ENCODE measurements at regions not wholly inside any gene's neighbourhood (a gene's known extent, or its start where the extent isn't known, plus 50 kb on each side); places are given as distances from the start of the nearest gene placed in this dataset.
A peak's percentile ranks its signal among the peaks of the same experiment; 100 is the strongest.
"Not testable (repeated sequence)": the region's sequence is repeated elsewhere in the genome, so short reads cannot be mapped to it uniquely, and the experiment has no call there.

- DNase-seq (ENCODE audit: low spot score) = no peak
Observed at GRCh38 chr17:63178530-63178929, 212.5 kb downstream of the TANC2 start.

GRCh38 chr17:63181856-63182255 lies 215.8 kb downstream of the TANC2 start:
- DNase-seq (ENCODE audit: low spot score) = no peak

GRCh38 chr17:63185420-63185819 lies 219.4 kb downstream of the TANC2 start:
- no peak for DNase-seq (ENCODE audit: low spot score)

- peak; percentile 66 for DNase-seq (ENCODE audit: low spot score)
Observed at GRCh38 chr17:63189082-63189481, 223.0 kb downstream of the TANC2 start.

- no peak for DNase-seq (ENCODE audit: low spot score)
Observed at GRCh38 chr17:63189930-63190329, 223.9 kb downstream of the TANC2 start.

GRCh38 chr17:63190821-63191370 lies 224.9 kb downstream of the TANC2 start:
- no peak for DNase-seq (ENCODE audit: low spot score)

- DNase-seq (ENCODE audit: low spot score) = no peak
Observed at GRCh38 chr17:63191610-63192009, 225.6 kb downstream of the TANC2 start.

GRCh38 chr17:63193827-63194226 lies 227.8 kb downstream of the TANC2 start:
- DNase-seq (ENCODE audit: low spot score) = no peak

- DNase-seq (ENCODE audit: low spot score) = no peak
Observed at GRCh38 chr17:63196772-63197335, 230.8 kb downstream of the TANC2 start.

GRCh38 chr17:63203652-63204051 lies 237.6 kb downstream of the TANC2 start:
- DNase-seq (ENCODE audit: low spot score) = no peak

- no peak for DNase-seq (ENCODE audit: low spot score)
Observed at GRCh38 chr17:63221939-63222338, 224.2 kb downstream of the CYB561 start.

GRCh38 chr17:63222655-63223054 lies 223.5 kb downstream of the CYB561 start:
- DNase-seq (ENCODE audit: low spot score) = peak; percentile 30

GRCh38 chr17:63223212-63223911 lies 222.7 kb downstream of the CYB561 start:
- DNase-seq (ENCODE audit: low spot score) = no peak

- no peak for DNase-seq (ENCODE audit: low spot score)
Observed at GRCh38 chr17:63224644-63225043, 221.5 kb downstream of the CYB561 start.

- not testable (repeated sequence) for DNase-seq (ENCODE audit: low spot score)
Observed at GRCh38 chr17:63226720-63227119, 219.4 kb downstream of the CYB561 start.

GRCh38 chr17:63231015-63231620 lies 215.0 kb downstream of the CYB561 start:
- not testable (repeated sequence) for DNase-seq (ENCODE audit: low spot score)

- DNase-seq (ENCODE audit: low spot score) = no peak
Observed at GRCh38 chr17:63232565-63233310, 213.4 kb downstream of the CYB561 start.

GRCh38 chr17:63240106-63240505 lies 206.0 kb downstream of the CYB561 start:
- DNase-seq (ENCODE audit: low spot score) = no peak

GRCh38 chr17:63246344-63246743 lies 199.8 kb downstream of the CYB561 start:
- DNase-seq (ENCODE audit: low spot score) = no peak

GRCh38 chr17:63247706-63248105 lies 198.4 kb downstream of the CYB561 start:
- DNase-seq (ENCODE audit: low spot score) = no peak

- no peak for DNase-seq (ENCODE audit: low spot score)
Observed at GRCh38 chr17:63249256-63250004, 196.7 kb downstream of the CYB561 start.

GRCh38 chr17:63250830-63251229 lies 195.3 kb downstream of the CYB561 start:
- no peak for DNase-seq (ENCODE audit: low spot score)
